ENCODE measurements at regions not wholly inside any gene's neighbourhood (a gene's known extent, or its start where the extent isn't known, plus 50 kb on each side); places are given as distances from the start of the nearest gene placed in this dataset.

DNA sequence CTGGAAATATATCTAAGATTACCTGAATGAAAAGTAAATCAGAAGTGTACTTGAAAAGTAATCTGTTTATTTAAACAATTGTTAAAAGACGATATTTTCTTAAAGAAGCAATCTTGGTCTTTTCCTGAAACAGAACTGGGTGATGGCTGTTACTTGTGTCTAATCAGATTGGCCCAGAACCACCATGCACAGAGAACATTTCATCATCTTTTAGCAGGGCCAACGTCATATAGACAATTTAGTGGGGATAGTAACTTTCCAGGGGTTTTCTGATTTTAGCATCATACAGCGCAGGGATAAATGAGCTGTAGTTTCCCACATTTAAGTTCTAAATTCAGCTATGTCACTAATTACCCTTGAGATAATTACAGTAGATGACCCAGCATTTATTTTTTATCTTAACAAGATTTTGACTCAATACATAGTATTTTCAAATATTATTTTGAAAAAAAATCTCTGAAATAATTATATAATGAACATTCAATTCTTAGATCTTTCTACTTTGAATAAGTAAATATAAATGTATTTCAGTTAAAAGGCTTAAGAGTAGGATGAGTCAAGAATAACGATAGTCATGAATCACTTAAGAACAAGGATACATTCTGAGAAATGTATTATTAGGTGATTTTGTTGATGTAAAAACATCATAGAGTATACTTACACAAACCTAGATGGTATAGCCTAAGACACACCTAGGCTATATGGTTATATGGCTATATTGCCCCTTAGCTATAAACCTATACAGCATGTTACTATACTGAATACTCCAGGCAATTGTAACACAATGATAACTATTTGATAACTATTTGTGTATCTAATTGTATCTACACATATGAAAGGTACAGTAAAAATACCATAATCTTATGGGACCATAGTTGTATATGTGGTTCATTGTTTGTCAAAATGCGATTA is 103.8 kb upstream of the MME start:
- Histone ChIP-seq H3K27ac (no peak overlapping the region), H4K20me1 (no peaks in the 10 kb centered on the region), H3K4me3 (no peak overlapping the region), H3K36me3 (no peaks in the 10 kb centered on the region), H3K27me3 (no peaks in the 10 kb centered on the region), H3K4me2 (no peak overlapping the region), H3K9me3 (peaks cover 7% of the 10 kb centered on the region; the same call in 1 of the 2 replicates), H3K9ac (no peak overlapping the region), H3K4me1 (no peaks in the 10 kb centered on the region)
- TF ChIP-seq Cebpa-rat (IDR thresholded peaks at IDR 0.05), result no peak

DNA sequence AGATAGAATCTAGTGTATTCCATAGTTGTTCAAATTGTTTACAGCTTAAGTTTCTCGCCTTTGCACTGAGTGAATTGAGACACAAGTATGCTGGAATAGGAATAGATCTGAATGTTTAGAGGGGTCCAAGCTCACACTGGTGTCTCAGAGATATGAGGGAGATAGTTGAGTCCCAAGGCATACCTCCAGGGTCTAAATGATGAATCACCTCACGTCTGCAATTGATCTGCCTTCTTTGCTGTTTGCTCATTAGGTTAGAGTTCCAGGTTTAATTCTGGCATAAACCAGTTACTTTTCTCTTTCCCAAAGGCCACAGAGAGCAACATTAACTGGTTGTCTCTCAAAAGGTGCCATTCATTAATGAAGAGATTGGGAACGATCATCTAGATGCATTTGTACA is 106.3 kb upstream of the MME start:
- Histone ChIP-seq H3K27me3 (no peaks in the 10 kb centered on the region), H3K9me3 (peaks cover 4% of the 10 kb centered on the region; the same call in 1 of the 2 replicates), H3K27ac (no peak overlapping the region), H3K4me2 (no peak overlapping the region), H4K20me1 (no peaks in the 10 kb centered on the region), H3K4me1 (no peaks in the 10 kb centered on the region), H3K36me3 (no peaks in the 10 kb centered on the region), H3K9ac (no peak overlapping the region), H3K4me3 (no peak overlapping the region)
- TF ChIP-seq Cebpa-rat (IDR thresholded peaks at IDR 0.05), result no peak

- Histone ChIP-seq H3K9ac (no peak overlapping the region), H3K27ac (no peak overlapping the region), H3K36me3 (no peaks in the 10 kb centered on the region), H3K27me3 (no peaks in the 10 kb centered on the region), H3K4me3 (no peak overlapping the region), H4K20me1 (no peaks in the 10 kb centered on the region), H3K9me3 (no peaks in the 10 kb centered on the region), H3K4me2 (no peak overlapping the region), H3K4me1 (no peaks in the 10 kb centered on the region)
- no peak for TF ChIP-seq Cebpa-rat (IDR thresholded peaks at IDR 0.05)
Observed at GRCh38 chr3:154972951-154973350, 107.2 kb upstream of the MME start.

GRCh38 chr3:154971771-154972326 is 108.3 kb upstream of the MME start:
- no peak overlapping the region for H3K4me3 ChIP-seq
- no peak overlapping the region for H3K27ac ChIP-seq

GRCh38 chr3:154971341-154971740 is 108.8 kb upstream of the MME start:
- no peaks in the 10 kb centered on the region for H4K20me1 ChIP-seq
- H3K36me3 ChIP-seq, result no peaks in the 10 kb centered on the region
- TF ChIP-seq Cebpa-rat (IDR thresholded peaks at IDR 0.05), result no peak
- no peak overlapping the region for H3K4me3 ChIP-seq
- H3K9me3 ChIP-seq, result no peaks in the 10 kb centered on the region
- H3K4me2 ChIP-seq, result no peak overlapping the region
- H3K9ac ChIP-seq, result no peak overlapping the region
- H3K27ac ChIP-seq, result no peak overlapping the region
- H3K4me1 ChIP-seq, result no peaks in the 10 kb centered on the region
- no peaks in the 10 kb centered on the region for H3K27me3 ChIP-seq

More at GRCh38 chr3:154971771-154972326, 108.3 kb upstream of the MME start:
- Histone ChIP-seq H3K36me3 (no peaks in the 10 kb centered on the region), H3K4me1 (no peaks in the 10 kb centered on the region), H3K9me3 (no peaks in the 10 kb centered on the region), H3K27me3 (no peaks in the 10 kb centered on the region), H4K20me1 (no peaks in the 10 kb centered on the region), H3K9ac (no peak overlapping the region), H3K4me2 (no peak overlapping the region)
- TF ChIP-seq Cebpa-rat (IDR thresholded peaks at IDR 0.05), result no peak

DNA sequence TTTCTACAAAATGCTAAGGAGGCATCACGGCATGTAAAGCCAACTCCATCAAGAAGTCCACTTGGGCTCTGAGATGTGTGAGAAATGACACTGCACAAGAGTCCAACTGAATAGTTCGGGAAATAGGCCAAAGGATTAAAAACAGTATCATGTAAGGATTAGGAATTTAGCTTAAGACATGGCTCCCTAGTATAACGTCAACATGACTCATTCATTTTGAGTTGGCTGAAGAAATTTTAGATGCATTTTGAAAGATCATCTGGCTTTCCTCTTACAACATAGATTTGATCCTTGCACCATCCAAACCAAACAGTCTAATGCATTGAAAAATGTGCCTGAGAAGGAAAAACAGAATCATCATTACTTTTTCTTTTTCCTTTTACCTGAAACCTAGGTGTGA is 109.3 kb upstream of the MME start:
- Histone ChIP-seq H3K9me3 (no peaks in the 10 kb centered on the region), H3K36me3 (no peaks in the 10 kb centered on the region), H3K4me3 (no peak overlapping the region), H4K20me1 (no peaks in the 10 kb centered on the region), H3K4me2 (no peak overlapping the region), H3K9ac (no peak overlapping the region), H3K4me1 (no peaks in the 10 kb centered on the region), H3K27me3 (no peaks in the 10 kb centered on the region), H3K27ac (no peak overlapping the region)
- TF ChIP-seq Cebpa-rat (IDR thresholded peaks at IDR 0.05), result no peak

DNA sequence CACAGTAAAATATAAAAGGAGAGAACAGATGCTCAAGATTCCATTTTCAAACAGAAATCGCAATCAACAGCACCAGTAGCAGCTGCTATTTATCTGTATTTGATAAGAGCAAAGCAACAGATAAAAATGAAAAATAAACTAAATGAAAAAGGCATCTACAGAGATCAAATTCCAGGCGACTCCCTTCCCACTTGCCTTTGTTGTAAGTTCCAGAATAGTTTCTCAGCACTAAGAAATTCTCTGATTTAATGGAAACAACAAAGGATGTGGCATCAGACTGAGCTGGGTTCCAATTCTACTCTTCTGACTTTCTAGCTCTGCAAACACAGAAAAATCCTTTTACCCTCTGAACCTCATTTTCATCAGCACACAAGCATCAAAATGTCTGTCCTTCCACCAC is 110.8 kb upstream of the MME start:
- Histone ChIP-seq H3K9ac (no peak overlapping the region), H3K9me3 (no peaks in the 10 kb centered on the region), H3K36me3 (no peaks in the 10 kb centered on the region), H3K4me3 (no peak overlapping the region), H3K27me3 (no peaks in the 10 kb centered on the region), H3K4me1 (no peaks in the 10 kb centered on the region), H4K20me1 (no peaks in the 10 kb centered on the region), H3K4me2 (no peak overlapping the region), H3K27ac (no peak overlapping the region)
- no peak for TF ChIP-seq Cebpa-rat (IDR thresholded peaks at IDR 0.05)

DNA sequence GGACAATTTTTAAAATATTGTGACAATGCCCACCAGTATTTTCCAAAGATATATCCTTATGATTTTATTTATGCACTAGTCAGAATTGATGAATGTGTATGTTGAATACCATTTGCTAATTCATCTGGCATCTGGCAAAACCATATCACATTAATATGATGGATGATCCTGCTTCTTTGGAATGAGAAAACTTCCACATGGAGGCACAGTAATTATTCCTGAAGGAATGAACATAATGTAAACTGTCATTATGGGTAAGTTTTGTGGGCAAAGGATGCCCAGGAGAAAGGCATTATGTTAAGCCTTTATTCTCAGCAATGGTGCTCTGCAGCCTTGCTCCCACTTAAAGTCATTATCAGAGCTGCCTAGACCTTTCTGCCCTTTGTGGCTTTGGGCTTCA is 113.0 kb upstream of the MME start:
- TF ChIP-seq Cebpa-rat (IDR thresholded peaks at IDR 0.05), result no peak
- Histone ChIP-seq H3K27me3 (no peaks in the 10 kb centered on the region), H3K4me3 (no peak overlapping the region), H3K27ac (no peak overlapping the region), H3K9ac (no peak overlapping the region), H3K4me1 (no peaks in the 10 kb centered on the region), H3K4me2 (no peak overlapping the region), H4K20me1 (no peaks in the 10 kb centered on the region), H3K36me3 (no peaks in the 10 kb centered on the region), H3K9me3 (no peaks in the 10 kb centered on the region)

GRCh38 chr3:154956815-154957214 is 123.3 kb upstream of the MME start:
- Histone ChIP-seq H3K9me3 (peaks cover 8% of the 10 kb centered on the region; the same call in 1 of the 2 replicates), H3K27me3 (no peaks in the 10 kb centered on the region), H3K27ac (no peak overlapping the region), H3K4me3 (no peak overlapping the region), H4K20me1 (no peaks in the 10 kb centered on the region), H3K4me2 (no peak overlapping the region), H3K9ac (no peak overlapping the region), H3K4me1 (no peaks in the 10 kb centered on the region), H3K36me3 (no peaks in the 10 kb centered on the region)
- no peak for TF ChIP-seq Cebpa-rat (IDR thresholded peaks at IDR 0.05)

DNA sequence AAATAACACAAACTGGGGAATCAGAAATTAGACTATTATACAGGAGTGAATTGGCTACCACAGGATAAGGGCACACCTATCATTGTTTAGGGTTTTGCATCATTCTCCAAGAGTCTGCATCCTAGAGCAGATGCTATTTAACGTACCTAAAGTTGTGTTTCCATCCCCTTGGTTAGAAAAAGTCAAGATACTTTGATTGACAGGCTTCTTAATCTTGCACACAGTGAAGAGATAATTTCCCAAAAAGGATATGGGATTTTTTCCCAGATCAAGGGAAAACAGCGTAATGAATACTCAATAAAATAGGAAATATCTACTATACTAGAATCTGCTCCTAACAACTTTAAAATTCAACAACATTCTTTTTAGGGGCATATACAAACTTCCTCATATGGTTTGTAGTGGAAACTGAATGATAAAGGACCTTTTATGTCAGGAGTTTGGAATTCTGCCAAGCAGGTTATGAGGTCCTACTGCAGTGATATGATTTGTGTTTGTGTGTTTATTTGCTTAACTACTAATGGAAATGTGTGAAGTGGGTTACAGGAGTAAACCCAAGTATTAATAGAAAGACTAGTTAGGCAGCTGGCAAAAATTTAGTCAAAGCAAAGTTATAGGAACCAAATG is 124.1 kb upstream of the MME start:
- Histone ChIP-seq H3K9ac (no peak overlapping the region), H3K4me3 (no peak overlapping the region), H4K20me1 (no peaks in the 10 kb centered on the region), H3K4me2 (no peak overlapping the region), H3K27me3 (no peaks in the 10 kb centered on the region), H3K36me3 (no peaks in the 10 kb centered on the region), H3K27ac (no peak overlapping the region), H3K4me1 (no peaks in the 10 kb centered on the region), H3K9me3 (peaks cover 8% of the 10 kb centered on the region)
- TF ChIP-seq Cebpa-rat (IDR thresholded peaks at IDR 0.05), result no peak

All from BLaER1 (cell line).